GM19395 (cell line): ENCODE measurements at regions not wholly inside any gene's neighbourhood (a gene's known extent, or its start where the extent isn't known, plus 50 kb on each side); places are given as distances from the start of the nearest gene placed in this dataset.
"Not testable (repeated sequence)": the region's sequence is repeated elsewhere in the genome, so short reads cannot be mapped to it uniquely, and the experiment has no call there.

Experiments used
- ATAC-seq: cut with Tn5 transposase; IDR thresholded peaks from one replicate; pipeline ENCODE4 v1.9.1; 2021; ENCODE audit warnings: mild to moderate bottlenecking, moderate library complexity; ENCODE audit not compliant: unreplicated experiment

DNA sequence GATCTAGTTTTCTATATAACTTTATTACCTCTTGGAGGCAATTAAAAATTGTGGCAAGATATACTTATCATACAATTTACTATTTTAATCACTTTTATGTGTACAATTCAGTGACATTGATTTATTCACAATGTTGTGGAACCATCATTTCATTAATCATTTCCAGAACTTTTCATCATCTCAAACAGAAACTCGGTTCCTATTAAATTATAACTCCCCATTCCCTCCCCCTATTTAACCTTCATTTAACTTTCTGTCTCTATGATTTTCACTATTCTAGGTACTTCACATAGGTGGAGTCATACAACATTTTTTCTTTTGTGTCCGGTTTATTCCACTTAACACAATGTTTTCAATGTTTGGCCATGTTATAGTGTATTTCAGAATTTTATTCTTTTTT lies 252.8 kb downstream of the REEP3 start:
- ATAC-seq, result no peak

GRCh38 chr10:63780101-63780500 lies 258.9 kb downstream of the REEP3 start:
- ATAC-seq, result no peak

DNA sequence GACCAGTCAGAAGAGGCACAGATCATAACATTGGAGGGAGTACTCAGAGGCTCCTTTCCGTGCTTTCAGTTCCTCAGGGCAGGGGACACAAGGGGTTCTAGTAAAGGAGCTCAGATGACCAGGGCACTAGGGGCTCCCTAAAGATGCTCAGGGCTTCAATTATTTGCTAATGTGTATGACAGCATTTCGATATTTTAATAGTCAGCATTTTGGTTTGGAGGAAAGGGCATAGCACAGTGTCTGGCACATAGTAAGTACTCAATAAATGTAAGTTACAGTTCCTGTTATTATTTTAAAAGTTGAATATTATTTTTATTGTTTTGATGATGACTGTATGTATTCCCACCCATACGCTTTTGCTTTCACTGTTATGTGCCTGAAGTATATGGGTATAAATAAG lies 260.0 kb downstream of the REEP3 start:
- ATAC-seq, result no peak

GRCh38 chr10:63783882-63784281 lies 262.7 kb downstream of the REEP3 start:
- no peak for ATAC-seq

DNA sequence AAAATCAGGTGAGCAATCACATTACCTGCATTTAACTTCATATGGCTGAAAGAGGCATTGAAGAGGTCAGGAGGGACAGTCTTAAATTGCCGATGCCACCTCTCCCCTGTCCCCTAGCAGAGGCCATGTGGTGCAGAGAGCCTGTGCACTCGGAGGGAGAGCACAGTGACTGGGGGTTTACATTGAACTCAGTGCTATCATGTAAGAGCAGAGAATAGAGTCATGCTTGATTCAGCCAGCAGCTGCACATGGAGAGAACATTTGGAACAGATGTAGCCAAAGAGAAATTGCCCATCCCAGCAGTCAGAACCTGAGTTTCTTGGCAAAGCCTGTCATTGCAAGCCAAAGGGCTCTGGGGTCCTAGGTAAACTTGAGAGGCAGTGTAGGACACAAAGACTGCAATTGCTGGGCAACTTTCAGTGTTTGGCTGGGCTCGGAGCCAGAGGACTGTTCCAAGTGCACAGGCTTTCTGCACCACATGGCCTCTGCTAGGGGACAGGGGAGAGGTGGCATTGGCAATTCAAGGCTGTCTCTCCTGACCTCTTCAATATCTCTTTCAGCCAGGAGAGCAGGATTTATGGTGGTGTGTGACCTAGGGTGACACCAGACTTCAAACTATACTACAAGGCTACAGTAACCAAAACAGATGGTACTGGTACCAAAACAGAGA lies 267.1 kb downstream of the REEP3 start:
- ATAC-seq, result no peak

- no peak for ATAC-seq
These were observed 274.1 kb downstream of the REEP3 start for GRCh38 chr10:63795094-63795860.

DNA sequence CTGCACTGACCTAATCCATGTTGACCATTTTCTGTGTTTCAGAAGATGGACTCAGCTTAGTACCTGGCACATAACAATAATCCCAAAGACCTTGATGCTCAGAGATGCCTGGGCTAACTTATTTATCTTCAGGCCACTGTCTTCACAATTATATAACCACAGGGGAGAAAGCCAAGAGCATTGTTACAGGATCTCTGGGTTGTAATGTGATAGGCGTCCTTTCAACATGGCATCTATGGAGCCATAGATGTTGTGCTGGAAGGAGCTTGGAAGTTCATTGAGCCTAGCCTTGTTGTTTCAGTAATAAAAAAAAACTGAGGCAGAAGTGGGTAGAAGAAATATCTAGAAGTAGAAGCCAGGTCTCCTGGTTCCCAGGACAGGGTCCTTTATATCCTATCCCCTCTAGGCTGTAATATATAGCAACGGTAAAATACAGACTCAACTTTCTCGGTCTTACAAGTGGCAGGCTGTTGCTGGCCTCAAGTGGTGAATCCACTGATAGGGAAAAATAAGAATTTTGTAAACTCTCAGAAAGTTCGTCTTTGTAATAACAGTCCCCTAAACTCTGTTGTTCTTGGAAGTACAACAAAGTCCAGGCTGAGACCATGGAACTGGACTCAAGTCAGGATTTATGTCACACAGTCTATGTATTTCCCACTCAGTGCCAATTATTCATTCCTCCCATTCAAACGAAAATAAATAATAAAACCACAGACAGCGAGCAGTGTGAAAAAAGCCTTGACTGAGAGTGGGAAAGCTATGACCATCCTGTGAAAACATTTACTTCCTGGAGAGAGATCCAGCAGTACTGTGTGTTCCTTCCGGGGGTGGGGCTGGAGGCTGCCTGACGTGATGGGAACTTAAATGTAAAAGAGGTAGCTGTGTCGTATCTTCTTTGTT lies 277.6 kb downstream of the REEP3 start:
- no peak for ATAC-seq

DNA sequence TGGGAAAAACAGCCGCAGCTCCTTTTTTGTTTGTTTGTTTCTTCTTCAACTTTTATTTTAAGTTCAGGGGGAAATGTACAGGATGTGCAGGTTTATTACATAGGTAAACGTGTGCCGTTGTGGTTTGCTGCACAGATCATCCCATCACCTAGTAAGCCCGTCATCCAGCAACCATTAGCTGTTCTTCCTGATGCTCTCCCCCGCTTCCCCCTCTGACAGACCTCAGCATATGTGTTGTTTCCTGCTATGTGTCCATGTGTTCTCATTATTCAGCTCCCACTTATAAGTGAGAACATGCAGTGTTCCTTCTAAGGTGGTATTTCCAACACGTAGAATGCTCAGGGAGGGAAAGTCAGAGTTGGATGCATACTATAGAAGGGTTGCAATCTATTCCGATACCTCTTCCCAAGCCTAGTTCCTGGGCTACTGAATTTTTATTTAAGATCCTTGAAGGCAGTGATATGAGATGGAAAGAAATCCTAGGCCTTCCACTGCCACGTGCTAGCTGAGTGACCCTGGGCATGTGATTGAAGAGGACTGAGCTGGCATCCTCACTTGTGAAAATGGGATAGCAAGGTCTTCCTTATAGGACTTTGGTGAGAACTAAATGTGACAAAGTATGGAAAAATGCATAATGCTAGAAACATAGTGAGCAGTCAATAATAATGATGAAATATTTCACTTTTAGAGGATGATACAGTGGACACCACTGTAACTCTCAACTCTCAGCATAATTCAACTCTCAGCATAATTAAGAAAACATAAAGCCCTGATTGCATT lies 278.5 kb downstream of the REEP3 start:
- ATAC-seq, result no peak

DNA sequence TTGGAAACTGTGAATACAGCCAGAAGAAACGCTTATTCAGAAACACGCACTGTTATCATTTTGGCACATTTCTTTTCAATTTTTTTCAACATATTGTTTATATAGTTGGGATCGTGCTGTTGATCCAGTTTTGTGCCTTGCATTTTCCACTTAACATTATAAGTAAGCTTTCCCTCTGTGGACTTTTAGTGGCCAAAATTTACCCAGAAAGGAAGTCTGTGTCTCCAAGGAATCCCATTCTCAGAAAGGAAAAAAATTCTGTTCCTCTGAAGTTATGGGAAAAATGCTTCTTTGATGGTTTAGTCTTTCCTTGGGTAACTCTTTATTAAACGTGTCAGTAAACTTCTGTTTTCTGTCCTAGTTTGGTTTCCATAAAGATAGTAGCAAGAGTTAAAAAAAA lies 280.0 kb downstream of the REEP3 start:
- no peak for ATAC-seq

GRCh38 chr10:63806330-63806729 lies 285.1 kb downstream of the REEP3 start:
- ATAC-seq, result no peak

GRCh38 chr10:63812501-63812900 lies 291.3 kb downstream of the REEP3 start:
- no peak for ATAC-seq

GRCh38 chr10:63819753-63820329 lies 298.6 kb downstream of the REEP3 start:
- no peak for ATAC-seq

DNA sequence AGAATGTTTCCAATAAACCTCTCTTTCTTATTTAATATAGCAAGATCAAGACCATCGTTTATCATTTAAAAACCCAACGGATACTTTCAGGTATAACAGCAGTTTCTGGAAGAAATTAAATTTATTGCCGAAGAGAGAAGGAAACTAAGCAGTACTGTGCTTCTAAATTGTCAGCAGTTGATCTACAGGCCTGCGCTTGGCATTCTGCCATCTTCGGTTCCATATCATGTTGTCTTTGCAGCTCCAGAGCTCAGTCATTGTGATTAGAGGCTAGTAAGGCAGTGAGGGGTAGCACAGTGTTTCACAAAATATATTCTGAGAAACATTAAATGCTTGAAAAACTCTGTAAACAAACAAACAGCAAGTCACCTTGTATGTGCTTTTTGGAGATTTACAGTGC lies 301.3 kb downstream of the REEP3 start:
- no peak for ATAC-seq

- ATAC-seq, result no peak
These were observed 303.9 kb downstream of the REEP3 start for GRCh38 chr10:63825111-63825510.

DNA sequence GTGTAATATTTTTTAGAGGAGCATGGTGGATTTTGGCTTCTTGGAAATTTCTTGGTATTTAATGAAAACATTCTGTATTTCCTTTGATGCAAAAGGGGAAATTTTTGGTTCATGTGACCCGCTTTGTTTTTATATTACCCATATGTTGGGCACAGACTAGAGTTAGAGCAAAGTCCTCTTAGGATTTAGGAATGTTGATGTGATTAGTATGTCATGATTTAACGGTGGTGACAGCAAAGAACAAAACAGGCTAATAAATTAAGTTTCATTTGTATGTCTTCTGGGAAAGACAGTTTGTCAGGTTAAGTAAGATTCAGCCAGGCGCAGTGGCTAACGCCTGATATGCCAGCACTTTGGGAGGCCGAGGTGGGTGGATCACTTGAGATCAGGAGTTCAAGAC lies 304.6 kb downstream of the REEP3 start:
- ATAC-seq, result no peak

DNA sequence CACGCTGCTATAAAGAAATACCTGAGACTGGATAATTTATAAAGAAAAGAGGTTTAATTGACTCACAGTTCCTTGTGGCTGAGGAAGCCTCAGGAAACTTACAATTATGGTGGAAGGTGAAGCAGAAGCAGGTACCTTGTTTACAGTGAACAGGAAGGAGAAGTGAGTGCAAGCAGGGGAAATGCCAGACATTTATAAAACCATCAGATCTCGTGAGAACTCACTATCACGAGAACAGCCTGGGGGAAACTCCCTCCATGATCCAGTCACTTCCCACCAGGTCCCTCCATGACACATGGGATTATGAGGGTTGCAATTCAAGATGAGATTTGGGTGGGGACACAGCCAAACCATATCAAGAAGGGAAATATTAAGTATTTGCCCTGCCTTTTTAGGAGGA lies 305.8 kb downstream of the REEP3 start:
- ATAC-seq, result not testable (repeated sequence)

GRCh38 chr10:63829020-63829419 lies 307.8 kb downstream of the REEP3 start:
- no peak for ATAC-seq

DNA sequence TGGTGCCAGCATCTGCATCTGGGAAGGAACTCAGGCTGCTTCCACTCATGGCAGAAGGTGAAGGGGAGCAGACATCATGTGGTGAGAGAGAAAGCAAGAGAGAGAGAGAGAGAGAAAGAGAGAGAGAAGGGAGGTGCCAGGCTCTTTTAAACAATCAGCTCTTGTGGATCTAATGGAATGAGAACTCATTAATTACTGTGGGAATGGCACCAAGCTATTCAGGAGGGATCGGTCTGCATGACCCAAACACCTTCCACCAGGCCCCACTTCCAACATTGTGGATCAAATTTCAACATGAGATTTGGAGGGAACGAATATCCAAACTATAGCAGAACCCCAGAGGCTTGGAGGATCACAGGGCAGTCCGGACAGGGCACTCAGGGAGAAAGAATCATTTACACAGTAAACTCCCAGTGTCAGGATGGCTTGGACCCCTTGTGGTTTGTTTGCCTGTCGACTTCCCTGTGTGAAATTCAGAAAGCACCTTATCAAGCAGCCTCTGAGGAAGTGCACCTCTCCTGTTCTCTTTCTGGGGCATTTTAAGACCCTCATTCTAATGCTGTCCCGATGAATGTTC lies 308.5 kb downstream of the REEP3 start:
- ATAC-seq, result no peak

- no peak for ATAC-seq
These were observed 311.5 kb downstream of the REEP3 start for GRCh38 chr10:63832686-63833085.

- ATAC-seq, result no peak
These were observed 312.3 kb downstream of the REEP3 start for GRCh38 chr10:63833411-63834060.
